ENCODE measurements at regions not wholly inside any gene's neighbourhood (a gene's known extent, or its start where the extent isn't known, plus 50 kb on each side); places are given as distances from the start of the nearest gene placed in this dataset.

DNA sequence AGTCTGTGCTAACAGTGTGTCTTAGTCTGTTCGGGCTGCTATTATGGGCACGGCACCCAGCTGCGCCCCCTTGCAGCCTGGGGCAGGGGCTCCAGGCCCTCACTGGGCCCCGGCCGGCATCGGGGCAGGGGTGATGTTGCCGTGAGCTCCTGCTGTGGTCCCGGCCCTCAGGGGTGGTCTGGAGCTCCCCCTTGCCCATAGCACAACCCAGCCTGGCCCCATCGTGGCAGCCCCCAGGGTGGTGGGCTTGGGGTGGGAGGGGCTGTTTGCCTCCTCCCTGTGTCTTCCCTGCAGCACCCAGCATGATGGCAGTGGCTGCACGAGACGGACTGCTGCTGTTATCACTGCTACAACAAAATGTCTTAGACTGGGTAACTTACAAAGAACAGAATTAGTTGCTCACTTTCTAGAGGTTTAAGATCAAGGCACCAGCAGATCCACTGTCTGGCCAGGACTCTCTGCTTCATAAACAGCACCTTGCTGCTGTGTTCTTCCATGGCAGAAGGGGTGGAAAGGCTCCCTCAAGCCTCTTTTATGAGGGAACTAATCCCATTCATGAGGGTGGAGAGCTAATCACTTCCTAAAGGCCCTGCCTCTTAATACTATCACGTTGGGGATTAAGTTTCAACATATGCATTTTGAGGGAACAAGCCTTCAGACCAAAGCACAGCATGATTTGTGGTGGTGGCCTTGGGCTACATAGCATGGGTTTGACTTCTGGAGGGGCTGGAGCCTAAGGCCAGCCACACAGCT is 149.5 kb downstream of the SEC23IP start:
- TF ChIP-seq CTCF (IDR thresholded peaks at IDR 0.05) = no peak
- no peak for TF ChIP-seq POLR2AphosphoS5 (IDR thresholded peaks at IDR 0.05)
- TF ChIP-seq EP300 (IDR thresholded peaks at IDR 0.05; ENCODE audit: low read depth) = no peak
- no peak for TF ChIP-seq POLR2A (IDR thresholded peaks at IDR 0.05)
